GM21529 (cell line): ENCODE measurements at regions not wholly inside any gene's neighbourhood (a gene's known extent, or its start where the extent isn't known, plus 50 kb on each side); places are given as distances from the start of the nearest gene placed in this dataset.

Experiments used
- ATAC-seq: cut with Tn5 transposase; IDR thresholded peaks from one replicate; pipeline ENCODE4 v1.9.1; 2021; ENCODE audit not compliant: unreplicated experiment

GRCh38 chr6:41404182-41404845 lies 68.9 kb downstream of the NCR2 start:
- ATAC-seq, result no peak

DNA sequence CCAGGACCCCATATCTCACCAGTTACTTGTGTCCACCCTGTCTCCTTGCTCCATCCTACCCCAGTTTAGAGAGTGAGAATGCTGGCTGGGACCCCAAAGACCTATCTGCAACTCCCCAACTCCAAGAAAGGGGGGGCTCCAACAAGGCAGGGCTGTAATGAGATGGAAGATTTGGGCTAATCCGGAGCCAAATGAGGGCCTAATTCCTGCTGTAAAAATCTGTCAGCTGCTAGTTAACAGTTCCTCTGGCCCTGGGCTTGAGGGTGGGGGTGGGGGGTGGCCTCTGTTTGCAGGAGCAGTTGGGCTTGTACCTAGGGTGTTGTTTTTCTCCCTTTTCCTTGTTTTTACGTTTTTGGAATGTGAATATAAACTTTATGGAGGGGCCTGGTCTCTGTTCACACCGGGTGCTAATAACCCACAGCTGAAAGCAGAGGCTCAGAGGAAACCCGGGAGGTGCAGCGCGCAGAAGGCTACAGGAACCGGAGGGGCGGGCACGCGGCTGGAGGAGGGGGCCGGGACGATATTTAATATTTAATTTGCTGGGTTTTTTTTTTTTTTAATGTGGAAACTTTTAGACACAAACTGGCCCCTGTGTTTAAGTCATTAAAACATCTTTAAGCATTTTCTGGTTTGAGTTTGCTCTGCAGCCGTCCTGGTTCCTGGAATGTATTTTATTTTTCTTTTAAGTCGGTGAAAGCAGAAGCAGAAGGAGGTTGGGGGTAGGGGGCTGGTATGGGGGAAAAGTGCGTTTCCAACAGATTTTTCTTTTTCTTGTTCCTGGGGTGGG lies 70.7 kb downstream of the NCR2 start:
- ATAC-seq, result no peak

DNA sequence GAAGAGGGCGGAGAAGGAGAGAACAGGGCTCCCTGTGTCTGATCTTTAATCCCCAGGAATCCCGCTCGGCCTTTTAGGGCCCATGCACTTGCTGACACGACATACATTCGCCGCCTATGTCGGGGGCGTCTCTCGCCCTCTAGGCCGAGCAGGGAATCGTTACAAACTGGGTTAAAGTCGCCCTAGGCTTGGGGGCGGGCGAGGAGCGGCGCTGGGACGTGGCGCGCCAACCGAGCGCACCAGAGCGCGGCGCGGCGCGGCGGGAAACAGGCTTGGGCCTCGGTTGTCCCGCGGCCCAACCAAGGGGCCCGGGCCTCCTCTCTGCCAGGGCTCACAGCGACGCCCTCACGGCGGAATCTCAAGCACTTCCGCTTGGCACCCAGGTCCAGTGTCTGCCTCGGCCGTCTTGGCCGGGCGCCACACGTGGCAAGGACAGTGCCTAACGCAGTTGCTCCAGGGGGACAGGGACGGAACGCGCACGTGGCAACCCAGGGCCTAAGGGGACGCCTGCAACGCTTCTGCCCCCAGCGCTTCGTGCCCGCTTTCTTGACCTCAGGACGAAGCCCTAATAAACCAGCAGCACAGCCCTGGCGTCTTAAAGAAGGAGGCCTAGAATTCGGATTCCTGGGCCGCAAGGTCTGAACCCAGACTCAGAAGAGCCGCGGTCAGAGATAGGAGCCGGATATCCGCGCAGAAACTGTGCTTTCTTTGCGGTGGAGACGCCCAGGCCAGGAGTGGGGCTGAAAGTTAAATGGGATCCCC lies 71.5 kb downstream of the NCR2 start:
- no peak for ATAC-seq

DNA sequence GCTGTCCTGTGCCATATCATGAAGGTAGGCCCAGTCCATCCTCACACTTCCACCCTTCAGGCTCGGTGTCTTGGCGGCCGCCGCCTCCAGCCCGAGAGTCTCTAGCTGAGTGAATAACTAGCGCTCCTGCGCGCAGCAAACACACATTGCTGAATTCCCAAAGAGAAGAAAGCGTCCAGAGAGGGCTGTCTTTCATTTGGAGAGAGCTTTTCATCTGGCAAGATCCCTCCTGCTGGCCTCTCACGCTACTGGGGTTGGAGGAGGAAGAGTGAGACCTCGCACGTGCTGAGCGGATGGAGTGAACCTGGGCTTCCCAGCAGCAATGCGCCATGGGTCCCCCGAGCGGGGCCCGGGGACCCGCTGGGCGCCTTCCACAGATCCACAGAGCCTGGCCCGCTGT lies 73.2 kb downstream of the NCR2 start:
- ATAC-seq, result no peak

DNA sequence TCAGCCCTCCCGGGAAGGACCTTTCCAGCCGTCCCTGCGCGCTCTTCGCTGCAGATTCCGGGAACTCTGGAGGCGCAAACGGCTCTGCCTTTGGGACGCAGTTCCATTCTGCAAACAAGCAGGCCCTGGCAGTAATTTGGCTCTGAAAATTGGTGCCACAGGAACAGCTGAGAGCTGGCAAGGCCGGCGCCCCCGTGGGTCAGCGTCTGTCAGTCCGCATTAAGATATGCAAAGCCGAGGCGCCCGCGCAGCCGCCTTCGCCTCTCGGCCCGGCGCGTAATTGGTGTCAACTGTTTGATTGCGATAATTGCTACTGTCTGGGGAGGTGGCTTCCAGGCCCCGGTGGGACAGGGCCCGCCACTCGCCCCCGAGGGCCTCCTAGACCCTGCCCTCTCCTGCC lies 73.6 kb downstream of the NCR2 start:
- no peak for ATAC-seq

DNA sequence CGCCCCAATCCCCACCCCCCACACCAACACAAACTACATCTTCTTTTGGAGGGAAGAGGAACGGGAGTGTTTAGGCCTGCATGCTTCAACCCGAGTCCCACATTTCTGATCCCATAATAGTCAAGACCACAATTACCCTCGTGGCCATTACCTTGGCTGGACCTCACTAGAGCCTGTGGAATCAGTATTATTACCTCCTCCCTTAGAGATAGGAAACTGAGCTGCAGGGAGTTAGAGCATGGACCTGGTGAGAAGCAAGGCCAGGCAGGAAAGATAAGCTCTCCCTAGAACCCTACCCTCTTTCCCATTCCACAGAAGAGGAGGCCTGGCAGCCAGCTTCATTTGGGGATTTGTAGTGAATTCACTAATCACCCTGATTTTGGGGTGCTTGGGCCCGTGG lies 74.1 kb downstream of the NCR2 start:
- ATAC-seq, result no peak

- no peak for ATAC-seq
These were observed 76.6 kb downstream of the NCR2 start for GRCh38 chr6:41411961-41412360.

DNA sequence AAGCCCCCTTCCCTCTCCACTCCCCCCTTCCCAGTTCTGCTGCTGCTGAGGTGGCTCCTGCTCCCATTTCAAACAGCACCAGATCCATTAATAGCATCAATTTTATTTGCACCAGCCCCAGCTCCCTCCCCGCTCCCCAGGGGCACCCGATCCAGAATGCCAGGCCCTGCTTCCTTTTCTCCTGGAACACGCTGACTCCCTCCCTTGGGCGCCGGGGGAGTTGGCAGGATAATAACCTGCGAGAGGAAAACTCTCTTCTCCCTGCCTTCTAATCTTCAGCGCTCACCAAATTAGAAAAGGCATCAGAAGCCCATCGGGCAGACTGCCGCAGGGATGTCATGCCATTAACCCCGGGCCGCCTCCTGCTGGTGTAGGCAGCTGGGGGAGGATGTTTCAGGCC lies 77.8 kb downstream of the NCR2 start:
- ATAC-seq, result no peak

- ATAC-seq, result no peak
These were observed 81.1 kb downstream of the NCR2 start for GRCh38 chr6:41416501-41416837.

DNA sequence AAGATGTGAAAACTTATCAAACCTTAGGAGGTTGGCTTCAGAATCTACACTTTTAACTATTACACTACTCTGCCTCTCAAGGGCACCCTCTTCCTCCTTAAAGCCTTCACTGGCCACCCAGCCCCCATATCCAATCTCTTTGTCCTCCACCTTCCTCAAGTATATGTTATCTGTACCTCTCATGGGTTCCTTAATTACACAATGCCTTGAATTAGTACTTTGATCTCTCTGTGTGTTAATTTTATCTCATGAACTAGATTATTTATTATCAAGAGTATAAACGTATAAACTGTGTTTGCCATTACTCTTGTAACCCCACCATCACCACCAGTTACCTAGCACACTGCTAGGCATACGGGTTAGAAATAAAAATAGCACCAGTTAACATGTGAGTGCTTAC lies 83.3 kb downstream of the NCR2 start:
- ATAC-seq, result no peak

GRCh38 chr6:41419385-41419784 lies 84.0 kb downstream of the NCR2 start:
- ATAC-seq, result no peak

GRCh38 chr6:41420186-41420585 lies 84.8 kb downstream of the NCR2 start:
- no peak for ATAC-seq

- no peak for ATAC-seq
These were observed 86.8 kb downstream of the NCR2 start for GRCh38 chr6:41422161-41422560.

DNA sequence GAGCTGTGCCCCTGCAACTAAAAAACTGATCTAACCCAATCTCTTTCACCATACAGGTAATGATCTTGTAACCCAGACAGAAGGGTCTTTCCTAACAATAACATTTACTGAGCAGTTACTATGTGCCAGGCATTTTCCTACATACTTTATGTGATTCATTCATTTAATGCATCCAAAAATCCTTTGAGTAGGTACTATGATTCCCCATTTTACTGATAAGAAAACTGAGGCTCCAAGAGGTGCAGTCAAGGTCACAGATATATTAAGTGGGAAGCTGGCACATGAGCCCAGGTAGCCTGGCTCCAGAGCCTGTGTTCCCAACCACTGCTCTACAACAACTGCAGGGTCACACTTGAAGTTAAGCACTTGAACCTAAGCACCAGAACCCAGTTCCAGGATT lies 87.6 kb downstream of the NCR2 start:
- no peak for ATAC-seq

DNA sequence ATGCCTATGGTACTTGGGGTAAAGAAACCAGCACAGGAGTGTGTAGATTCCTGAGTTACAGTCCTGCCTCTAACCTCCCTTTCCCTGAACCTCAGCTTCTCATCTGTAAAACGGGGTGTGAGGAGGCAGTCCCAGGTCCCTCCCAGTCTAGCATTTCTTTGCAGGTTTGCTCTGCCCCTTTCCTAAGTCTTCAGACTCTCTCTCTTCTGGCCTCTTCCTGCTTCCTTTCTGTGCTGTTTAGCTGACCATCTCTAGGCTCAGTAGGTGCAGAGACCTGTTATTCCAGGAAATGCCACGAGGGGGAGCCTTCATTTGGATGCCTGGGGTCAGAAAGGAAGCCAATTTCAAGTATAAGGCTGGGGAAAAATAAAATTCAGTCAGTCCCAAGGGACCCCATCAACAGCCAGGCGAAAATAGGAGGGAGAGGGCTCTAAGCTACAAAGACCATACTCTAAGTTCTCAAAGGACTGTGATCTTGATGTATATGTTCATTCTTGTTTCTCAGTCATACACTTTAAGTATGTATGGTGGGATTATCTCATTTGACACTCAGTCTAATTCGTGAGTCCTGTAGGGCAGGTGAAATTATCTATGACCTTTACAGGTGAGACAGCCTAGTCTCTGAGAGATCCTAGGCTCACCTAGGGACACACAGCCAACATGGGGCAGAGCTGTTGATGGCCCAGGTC lies 89.1 kb downstream of the NCR2 start:
- peak; percentile 49 for ATAC-seq

- ATAC-seq, result no peak
These were observed 90.1 kb downstream of the NCR2 start for GRCh38 chr6:41425511-41425910.

GRCh38 chr6:41426438-41426851 lies 91.0 kb downstream of the NCR2 start:
- no peak for ATAC-seq

GRCh38 chr6:41426888-41427641 lies 91.7 kb downstream of the NCR2 start:
- ATAC-seq, result no peak

DNA sequence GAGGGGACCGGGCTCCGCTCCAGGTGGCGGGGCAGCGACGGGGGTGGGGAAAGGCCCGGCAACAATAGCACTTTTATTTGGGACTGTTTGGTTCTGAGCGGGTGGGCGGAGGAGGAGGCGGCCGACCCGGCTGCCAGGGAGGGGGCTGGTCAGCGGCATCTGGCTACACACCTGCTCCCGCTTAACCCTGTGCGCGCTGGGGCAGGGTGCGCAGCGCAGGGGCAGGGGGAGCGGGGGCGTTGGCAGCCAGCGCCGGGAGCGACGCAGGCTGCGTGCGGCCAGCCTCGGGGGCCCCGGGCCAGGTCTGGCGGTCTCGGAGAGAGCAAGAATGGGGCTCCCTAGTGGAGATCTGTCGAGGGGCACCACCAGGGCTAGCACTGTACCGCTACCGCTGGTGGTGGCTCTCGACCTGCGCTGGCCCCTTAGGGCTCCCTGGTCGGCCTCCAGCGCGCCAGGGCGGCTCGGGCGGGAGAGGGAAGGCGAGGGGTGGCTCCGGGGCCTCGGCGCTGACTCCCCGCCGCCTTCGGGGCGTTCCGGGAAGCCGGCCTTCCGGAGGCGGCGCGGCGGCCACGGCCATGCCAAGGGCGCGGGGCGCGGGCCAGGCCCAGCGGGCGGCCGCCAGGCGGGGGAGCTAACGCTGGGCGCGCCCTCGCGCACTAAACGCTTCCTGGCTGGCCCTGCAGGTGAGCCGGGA lies 92.4 kb downstream of the NCR2 start:
- no peak for ATAC-seq

- no peak for ATAC-seq
These were observed 93.1 kb downstream of the NCR2 start for GRCh38 chr6:41428336-41428995.
